ENCODE measurements at regions not wholly inside any gene's neighbourhood (a gene's known extent, or its start where the extent isn't known, plus 50 kb on each side); places are given as distances from the start of the nearest gene placed in this dataset.

GRCh38 chr20:3297079-3297378 is 58.0 kb upstream of the SLC4A11 start:
- Histone ChIP-seq H3K27me3 (replicated peaks; ENCODE audit: insufficient read depth, low read depth, low read length, poor library complexity) (no peaks in the 10 kb centered on the region), H3K36me3 (ENCODE audit: insufficient read depth, low read length, poor library complexity, severe bottlenecking) (peaks cover 3% of the 10 kb centered on the region), H3K4me3 (ENCODE audit: low read depth, low read length, poor library complexity, severe bottlenecking) (no peak overlapping the region), H3K9me3 (ENCODE audit: low read depth, low read length, poor library complexity, severe bottlenecking) (no peaks in the 10 kb centered on the region), H3K4me1 (ENCODE audit: insufficient read depth, low read length, poor library complexity, severe bottlenecking) (no peaks in the 10 kb centered on the region), H3K27ac (ENCODE audit: low read depth, low read length, poor library complexity, severe bottlenecking) (no peak overlapping the region)
- no peak for DNase-seq (ENCODE audit: low spot score)
- intact Hi-C loops (cut with micrococcal nuclease; ENCODE audit: unreplicated experiment), result no loop called here
- BruUV-seq (replicated peaks), result no TSS peak
- ChIA-PET POLR2A (ENCODE audit: low non-redundant PET) (no interaction called here), CTCF (no interaction called here)
- TF ChIP-seq CTCF (conservative IDR thresholded peaks at IDR 0.05; ENCODE audit: low read depth, low read length) (no peak), EZH2 (IDR thresholded peaks at IDR 0.05; ENCODE audit: borderline replicate concordance, low read depth, low read length, poor library complexity, severe bottlenecking) (no peak)

- H3K27me3 ChIP-seq (replicated peaks; ENCODE audit: insufficient read depth, low read depth, low read length, poor library complexity), result no peaks in the 10 kb centered on the region
- no peak overlapping the region for H3K27ac ChIP-seq (ENCODE audit: low read depth, low read length, poor library complexity, severe bottlenecking)
- H3K36me3 ChIP-seq (ENCODE audit: insufficient read depth, low read length, poor library complexity, severe bottlenecking), result peaks cover 3% of the 10 kb centered on the region
- DNase-seq (ENCODE audit: low spot score), result no peak
- BruUV-seq (replicated peaks), result no TSS peak
- no peaks in the 10 kb centered on the region for H3K9me3 ChIP-seq (ENCODE audit: low read depth, low read length, poor library complexity, severe bottlenecking)
- ChIA-PET CTCF (no interaction called here), POLR2A (ENCODE audit: low non-redundant PET) (no interaction called here)
- intact Hi-C loops (cut with micrococcal nuclease; ENCODE audit: unreplicated experiment), result no loop called here
- no peak overlapping the region for H3K4me3 ChIP-seq (ENCODE audit: low read depth, low read length, poor library complexity, severe bottlenecking)
- no peak for TF ChIP-seq CTCF (conservative IDR thresholded peaks at IDR 0.05; ENCODE audit: low read depth, low read length)
- no peak for TF ChIP-seq EZH2 (IDR thresholded peaks at IDR 0.05; ENCODE audit: borderline replicate concordance, low read depth, low read length, poor library complexity, severe bottlenecking)
- H3K4me1 ChIP-seq (ENCODE audit: insufficient read depth, low read length, poor library complexity, severe bottlenecking), result no peaks in the 10 kb centered on the region
These were observed 57.5 kb upstream of the SLC4A11 start for GRCh38 chr20:3296261-3297078.

All from A673 (cell line).